ENCODE measurements at regions not wholly inside any gene's neighbourhood (a gene's known extent, or its start where the extent isn't known, plus 50 kb on each side); places are given as distances from the start of the nearest gene placed in this dataset.
"Not testable (repeated sequence)": the region's sequence is repeated elsewhere in the genome, so short reads cannot be mapped to it uniquely, and the experiment has no call there.

- Histone ChIP-seq H3K4me3 (no peak overlapping the region), H3K9me3 (no peaks in the 10 kb centered on the region), H3K4me1 (no peaks in the 10 kb centered on the region), H3K27ac (no peak overlapping the region), H3K27me3 (no peaks in the 10 kb centered on the region), H3K36me3 (no peaks in the 10 kb centered on the region)
- DNase-seq = no peak
- TF ChIP-seq POLR2A (IDR thresholded peaks at IDR 0.05) = no peak
- TF ChIP-seq CTCF (IDR thresholded peaks at IDR 0.05) = no peak
- intact Hi-C loops (cut with DNase I; ENCODE audit: low total_unique reads) = no loop called here
Observed at GRCh38 chr2:90209806-90210205, 1518.3 kb downstream of the RPIA start.

GRCh38 chr2:90215880-90216279 lies 1524.4 kb downstream of the RPIA start:
- H3K4me1 ChIP-seq; H3K4me3 ChIP-seq; H3K27ac ChIP-seq; DNase-seq; H3K36me3 ChIP-seq; intact Hi-C loops (cut with DNase I; ENCODE audit: low total_unique reads); H3K27me3 ChIP-seq; H3K9me3 ChIP-seq: not testable (repeated sequence)

- H3K27me3 ChIP-seq; DNase-seq; intact Hi-C loops (cut with DNase I; ENCODE audit: low total_unique reads); H3K9me3 ChIP-seq; H3K36me3 ChIP-seq; H3K4me1 ChIP-seq; H3K4me3 ChIP-seq; H3K27ac ChIP-seq: not testable (repeated sequence)
Observed at GRCh38 chr2:90216801-90217200, 1525.3 kb downstream of the RPIA start.

GRCh38 chr2:90218534-90218933 lies 1527.1 kb downstream of the RPIA start:
- DNase-seq; H3K36me3 ChIP-seq; H3K9me3 ChIP-seq; H3K4me1 ChIP-seq; H3K27ac ChIP-seq; H3K27me3 ChIP-seq; intact Hi-C loops (cut with DNase I; ENCODE audit: low total_unique reads); H3K4me3 ChIP-seq: not testable (repeated sequence)

GRCh38 chr2:90220623-90221299 lies 1529.3 kb downstream of the RPIA start:
- H3K4me3 ChIP-seq; H3K36me3 ChIP-seq; H3K4me1 ChIP-seq; H3K27ac ChIP-seq; DNase-seq; H3K9me3 ChIP-seq; intact Hi-C loops (cut with DNase I; ENCODE audit: low total_unique reads); H3K27me3 ChIP-seq: not testable (repeated sequence)

- DNase-seq = no peak
- no peaks in the 10 kb centered on the region for H3K4me1 ChIP-seq
- no peaks in the 10 kb centered on the region for H3K27me3 ChIP-seq
- no peaks in the 10 kb centered on the region for H3K36me3 ChIP-seq
- H3K27ac ChIP-seq = no peak overlapping the region
- intact Hi-C loops (cut with DNase I; ENCODE audit: low total_unique reads) = no loop called here
- no peaks in the 10 kb centered on the region for H3K9me3 ChIP-seq
- TF ChIP-seq POLR2A (IDR thresholded peaks at IDR 0.05) = no peak
- no peak for TF ChIP-seq CTCF (IDR thresholded peaks at IDR 0.05)
- H3K4me3 ChIP-seq = no peak overlapping the region
Observed at GRCh38 chr2:90221300-90221651, 1529.8 kb downstream of the RPIA start.

- H3K4me3 ChIP-seq; H3K9me3 ChIP-seq; H3K27ac ChIP-seq; DNase-seq; H3K4me1 ChIP-seq; H3K36me3 ChIP-seq; intact Hi-C loops (cut with DNase I; ENCODE audit: low total_unique reads); H3K27me3 ChIP-seq: not testable (repeated sequence)
Observed at GRCh38 chr2:90224767-90225166, 1533.3 kb downstream of the RPIA start.

GRCh38 chr2:90226465-90227072 lies 1535.1 kb downstream of the RPIA start:
- intact Hi-C loops (cut with DNase I; ENCODE audit: low total_unique reads); H3K27me3 ChIP-seq; H3K36me3 ChIP-seq; H3K4me1 ChIP-seq; H3K27ac ChIP-seq; H3K4me3 ChIP-seq; DNase-seq; H3K9me3 ChIP-seq: not testable (repeated sequence)

GRCh38 chr2:90231199-90231598 lies 1539.7 kb downstream of the RPIA start:
- H3K36me3 ChIP-seq; H3K27me3 ChIP-seq; H3K4me1 ChIP-seq; DNase-seq; H3K9me3 ChIP-seq; H3K4me3 ChIP-seq; intact Hi-C loops (cut with DNase I; ENCODE audit: low total_unique reads); H3K27ac ChIP-seq: not testable (repeated sequence)

- H3K27ac ChIP-seq; intact Hi-C loops (cut with DNase I; ENCODE audit: low total_unique reads); DNase-seq; H3K36me3 ChIP-seq; H3K4me3 ChIP-seq; H3K27me3 ChIP-seq; H3K4me1 ChIP-seq; H3K9me3 ChIP-seq: not testable (repeated sequence)
Observed at GRCh38 chr2:90235452-90235851, 1544.0 kb downstream of the RPIA start.

- H3K27ac ChIP-seq; H3K27me3 ChIP-seq; H3K9me3 ChIP-seq; H3K36me3 ChIP-seq; intact Hi-C loops (cut with DNase I; ENCODE audit: low total_unique reads); H3K4me3 ChIP-seq; H3K4me1 ChIP-seq: not testable (repeated sequence)
- DNase-seq = peak in 1 of 2 donors; percentile 52
Observed at GRCh38 chr2:90237923-90238361, 1546.5 kb downstream of the RPIA start.

Data from uterus (tissue), 3 donors.